GM12874 (cell line): ENCODE measurements at regions not wholly inside any gene's neighbourhood (a gene's known extent, or its start where the extent isn't known, plus 50 kb on each side); places are given as distances from the start of the nearest gene placed in this dataset.

ENCODE experiments used
- CTCF ChIP-seq: IDR thresholded peaks from 2 replicates; pipeline ENCODE4 v1.5.1; 2011; ENCODE audit warnings: low read depth, mild to moderate bottlenecking, control low read depth, low read length, moderate library complexity; ENCODE audit not compliant: insufficient read depth

GRCh38 chr2:160639472-160639871, 145.9 kb upstream of the RBMS1 start:
- TF ChIP-seq CTCF = no peak

- no peak for TF ChIP-seq CTCF
Measured at GRCh38 chr2:160646684-160647444, 153.3 kb upstream of the RBMS1 start.

GRCh38 chr2:160647967-160648685, 154.5 kb upstream of the RBMS1 start:
- TF ChIP-seq CTCF = no peak

DNA sequence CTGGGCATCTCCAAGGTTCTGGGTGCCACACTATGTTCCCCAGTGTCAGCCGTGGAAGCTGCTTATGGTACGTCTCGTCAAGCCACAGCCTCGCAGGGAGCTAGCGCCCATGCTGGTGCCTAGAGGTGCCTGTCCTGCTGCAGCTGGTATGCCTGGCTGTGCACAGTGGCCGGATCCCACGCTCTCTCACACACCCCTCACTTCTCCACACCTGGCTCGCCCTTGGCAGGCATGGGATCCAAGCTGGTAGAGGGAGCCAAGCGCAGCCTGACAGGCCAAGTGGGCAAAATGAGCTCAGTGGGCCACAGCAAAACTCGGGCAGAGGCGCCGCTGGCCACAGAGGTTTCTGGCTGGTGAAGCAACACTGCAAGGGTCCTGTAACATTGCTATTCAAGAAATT, 156.1 kb upstream of the RBMS1 start:
- TF ChIP-seq CTCF = no peak

GRCh38 chr2:160650196-160651118, 156.8 kb upstream of the RBMS1 start:
- TF ChIP-seq CTCF = no peak

DNA sequence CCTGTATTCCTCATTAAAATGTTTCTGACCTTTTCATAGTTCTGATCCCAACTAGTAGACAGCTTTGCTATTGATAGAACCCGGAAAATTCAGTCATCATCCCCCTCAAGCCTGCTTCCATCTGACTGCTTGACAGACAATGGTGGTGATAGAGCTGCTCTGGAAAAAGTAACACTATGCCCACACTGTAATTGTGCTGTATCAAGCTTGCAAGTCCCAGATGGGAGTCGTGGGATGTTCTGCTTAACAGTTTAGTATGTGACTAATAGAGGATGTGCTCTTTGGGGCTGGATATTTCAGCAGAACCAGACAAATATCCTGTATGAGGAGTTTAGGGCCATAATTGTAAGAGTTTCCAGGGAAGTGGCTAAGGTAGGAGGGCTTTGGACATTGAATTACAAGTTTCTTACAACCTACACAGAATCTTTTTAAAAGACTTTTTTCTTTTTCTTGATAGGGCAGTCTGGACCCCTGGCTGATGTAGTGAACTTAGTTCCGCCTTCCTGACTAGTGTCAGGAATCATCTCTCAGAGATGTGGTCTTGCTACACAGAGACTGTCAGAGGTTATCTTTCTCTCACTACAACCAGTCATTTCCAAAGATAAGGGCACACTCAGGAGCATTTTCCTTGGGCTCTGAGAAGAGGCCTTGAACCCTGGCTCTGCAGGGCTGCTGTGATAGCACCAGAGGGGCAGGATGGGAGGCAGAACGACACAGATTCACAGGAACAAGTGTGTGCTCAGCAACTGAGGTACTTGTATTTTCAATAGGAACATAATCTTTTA, 158.0 kb upstream of the RBMS1 start:
- TF ChIP-seq CTCF = no peak
